H7 (cell line): ENCODE measurements at regions not wholly inside any gene's neighbourhood (a gene's known extent, or its start where the extent isn't known, plus 50 kb on each side); places are given as distances from the start of the nearest gene placed in this dataset.

Experiments
- DNase-seq: peaks from one replicate; pipeline ENCODE4 v3.0.0; 2012
- H3K27me3 ChIP-seq: 2 replicates; pipeline ENCODE4 v1.6.0; 2011; ENCODE audit warnings: mild to moderate bottlenecking, low read length; ENCODE audit not compliant: control insufficient read depth, insufficient read depth
- H3K36me3 ChIP-seq: replicated peaks from 2 replicates; pipeline ENCODE4 v1.5.1; 2011; ENCODE audit warnings: low read length; ENCODE audit not compliant: control insufficient read depth, insufficient read depth
- H3K4me3 ChIP-seq: 2 replicates; pipeline ENCODE4 v1.5.1; 2011; ENCODE audit warnings: low read depth, mild to moderate bottlenecking, control low read depth, low read length, moderate library complexity; ENCODE audit not compliant: insufficient read depth

- Histone ChIP-seq H3K4me3 (no peak overlapping the region), H3K27me3 (no peaks in the 10 kb centered on the region), H3K36me3 (no peaks in the 10 kb centered on the region)
- no peak for DNase-seq
These were observed 383.2 kb downstream of the UQCRFS1 start for GRCh38 chr19:28829762-28830161.

DNA sequence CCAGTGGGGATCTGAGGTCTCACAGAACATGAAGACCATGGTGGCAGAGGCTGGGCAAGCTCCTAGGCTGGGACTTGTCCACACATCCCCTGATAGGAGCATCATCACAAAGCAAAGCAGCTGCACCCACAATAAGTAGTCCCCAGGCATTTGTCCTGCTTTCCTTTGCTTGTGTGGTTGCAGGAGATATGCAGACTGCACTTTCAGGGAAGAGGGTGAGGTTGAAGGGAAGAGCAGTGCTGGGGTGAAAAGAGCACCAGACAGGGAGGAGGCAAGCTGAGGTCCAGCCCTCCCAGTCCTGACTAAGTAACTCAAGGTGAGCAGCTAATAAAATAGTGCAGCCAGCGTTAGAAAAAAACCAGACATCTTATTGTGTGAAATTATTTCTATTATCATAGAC is 383.6 kb downstream of the UQCRFS1 start:
- no peak for DNase-seq
- no peak overlapping the region for H3K4me3 ChIP-seq
- no peaks in the 10 kb centered on the region for H3K36me3 ChIP-seq
- H3K27me3 ChIP-seq = no peaks in the 10 kb centered on the region

DNA sequence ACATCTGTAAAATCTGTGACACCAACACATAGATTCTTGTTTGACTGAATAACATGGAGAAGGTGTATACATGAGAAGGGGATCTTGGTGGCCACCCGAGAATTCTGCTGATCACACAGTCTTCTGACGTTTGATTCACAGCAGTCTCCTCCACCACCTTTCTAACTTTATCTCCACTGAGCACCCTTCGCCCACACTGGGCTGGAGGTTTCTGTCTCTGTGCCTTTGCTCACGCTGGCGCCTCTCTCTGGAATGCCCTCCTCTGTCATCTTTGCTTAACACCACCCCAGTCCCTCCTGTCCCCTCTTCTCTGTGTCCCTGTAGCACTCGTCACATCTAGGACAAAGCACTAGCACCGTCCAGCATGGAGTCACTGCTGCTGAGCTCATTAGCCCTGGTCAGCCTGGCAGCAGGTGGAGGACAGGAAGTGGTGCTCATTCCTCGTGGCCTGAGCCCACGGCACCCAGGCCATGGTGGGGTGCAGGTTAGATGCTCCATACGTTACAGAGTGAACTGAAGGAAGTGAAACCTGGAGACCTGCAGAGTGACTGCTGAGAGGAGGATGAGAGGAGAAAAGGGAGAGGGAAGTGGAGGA is 384.6 kb downstream of the UQCRFS1 start:
- no peak for DNase-seq
- Histone ChIP-seq H3K27me3 (no peaks in the 10 kb centered on the region), H3K4me3 (no peak overlapping the region), H3K36me3 (no peaks in the 10 kb centered on the region)

DNA sequence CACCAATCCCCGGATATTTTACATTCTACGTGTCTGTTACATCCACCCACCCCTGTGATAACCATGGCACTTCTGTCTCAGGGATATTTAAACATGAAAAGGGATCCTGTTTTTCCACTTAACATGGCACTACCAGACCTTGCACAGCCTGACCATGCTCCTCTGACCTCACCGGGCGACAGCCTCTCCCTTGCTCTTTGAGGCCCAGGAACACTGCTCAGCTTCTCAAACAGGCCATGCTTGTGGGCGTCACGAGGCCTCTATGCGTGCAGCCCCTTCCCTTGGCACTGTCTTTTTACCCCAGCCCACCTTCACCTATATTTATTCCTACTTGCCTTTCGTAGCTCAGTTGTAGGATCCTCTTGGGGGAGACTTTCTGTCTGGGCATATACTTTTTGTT is 385.6 kb downstream of the UQCRFS1 start:
- Histone ChIP-seq H3K36me3 (no peaks in the 10 kb centered on the region), H3K27me3 (no peaks in the 10 kb centered on the region), H3K4me3 (no peak overlapping the region)
- DNase-seq = no peak

DNA sequence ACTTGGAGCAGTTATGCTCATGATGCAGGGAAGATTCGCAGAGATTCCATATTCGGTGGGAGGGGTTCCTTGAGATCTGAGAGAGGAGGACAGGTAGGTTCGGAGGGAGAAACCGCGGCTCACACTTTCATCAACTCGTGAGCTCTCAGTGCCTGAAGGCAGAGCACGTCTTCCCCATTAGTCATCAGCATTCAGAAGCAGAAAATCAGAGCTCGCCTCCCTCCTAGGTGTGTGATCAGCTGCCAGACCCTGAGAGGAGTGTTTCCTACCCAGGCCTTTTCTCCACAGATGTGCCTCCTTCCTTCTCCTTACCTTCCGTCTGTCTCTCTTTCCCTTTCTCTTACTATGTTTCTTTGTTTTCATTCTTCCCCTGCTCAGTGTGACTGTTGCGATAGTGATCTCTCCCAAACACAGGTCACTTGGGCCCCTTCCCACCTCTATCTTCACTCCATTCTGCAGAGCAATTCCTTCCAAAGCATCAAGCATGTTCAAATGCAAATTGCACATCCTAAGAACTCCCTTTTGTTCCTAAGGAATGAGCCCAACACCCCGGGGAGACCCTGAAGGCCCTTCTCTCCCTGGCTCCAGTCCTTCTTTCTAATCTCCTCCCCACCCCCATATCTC is 389.5 kb downstream of the UQCRFS1 start:
- no peaks in the 10 kb centered on the region for H3K36me3 ChIP-seq
- peak; percentile 41 for DNase-seq
- no peaks in the 10 kb centered on the region; the same call in 1 of the 2 replicates for H3K27me3 ChIP-seq
- H3K4me3 ChIP-seq = no peak overlapping the region

DNA sequence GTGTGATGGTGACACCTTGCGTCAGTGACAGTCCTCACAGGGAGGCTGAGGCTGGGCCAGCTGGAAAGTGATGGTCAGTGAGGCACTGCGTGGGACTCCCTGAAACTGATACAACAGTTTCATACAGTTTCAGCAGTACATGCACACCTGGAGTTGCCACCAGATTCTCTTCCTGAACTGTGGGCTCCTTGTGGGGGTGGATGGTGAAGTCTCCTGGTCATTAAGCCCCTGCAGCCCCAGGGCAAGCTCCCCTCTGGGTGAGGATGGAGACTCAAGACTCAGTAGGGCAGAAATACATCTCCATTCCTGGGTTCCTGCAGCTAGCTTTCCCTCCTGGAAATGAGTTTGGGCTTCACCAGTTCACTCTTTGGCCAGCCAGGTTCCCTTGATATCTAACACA is 392.7 kb downstream of the UQCRFS1 start:
- H3K27me3 ChIP-seq = no peaks in the 10 kb centered on the region; the same call in 1 of the 2 replicates
- H3K4me3 ChIP-seq = no peak overlapping the region
- no peak for DNase-seq
- H3K36me3 ChIP-seq = no peaks in the 10 kb centered on the region

DNA sequence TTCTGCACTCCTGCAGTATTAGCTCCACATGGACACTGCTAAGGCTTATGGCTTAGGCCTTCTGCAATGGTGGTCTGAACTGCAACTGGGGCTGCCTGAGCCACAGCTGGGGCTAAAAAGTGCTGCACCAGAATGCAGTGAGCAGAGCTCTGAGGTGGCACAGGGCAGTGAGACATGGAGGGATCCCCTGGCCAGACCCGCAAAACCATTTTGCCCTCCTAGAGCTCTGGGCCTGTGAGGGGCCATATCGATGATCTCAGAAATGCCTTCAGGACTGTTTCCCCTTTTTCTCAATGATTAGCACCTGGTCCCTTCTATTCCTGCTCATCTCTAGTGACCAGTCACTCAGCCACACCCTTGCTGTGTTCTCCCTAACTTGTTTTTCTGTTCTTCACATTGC is 397.7 kb downstream of the UQCRFS1 start:
- Histone ChIP-seq H3K27me3 (no peaks in the 10 kb centered on the region; the same call in 1 of the 2 replicates), H3K36me3 (no peaks in the 10 kb centered on the region), H3K4me3 (no peak overlapping the region)
- DNase-seq = no peak

- DNase-seq = no peak
- Histone ChIP-seq H3K27me3 (peaks cover 19% of the 10 kb centered on the region), H3K4me3 (peak overlapping the region; percentile 61), H3K36me3 (no peaks in the 10 kb centered on the region)
These were observed 418.6 kb downstream of the UQCRFS1 start for GRCh38 chr19:28794301-28794700.

GRCh38 chr19:28793391-28794168 is 419.4 kb downstream of the UQCRFS1 start:
- peak overlapping the region; percentile 61 for H3K4me3 ChIP-seq
- peak; percentile 56 for DNase-seq
- H3K36me3 ChIP-seq = no peaks in the 10 kb centered on the region
- peaks cover 19% of the 10 kb centered on the region for H3K27me3 ChIP-seq

DNA sequence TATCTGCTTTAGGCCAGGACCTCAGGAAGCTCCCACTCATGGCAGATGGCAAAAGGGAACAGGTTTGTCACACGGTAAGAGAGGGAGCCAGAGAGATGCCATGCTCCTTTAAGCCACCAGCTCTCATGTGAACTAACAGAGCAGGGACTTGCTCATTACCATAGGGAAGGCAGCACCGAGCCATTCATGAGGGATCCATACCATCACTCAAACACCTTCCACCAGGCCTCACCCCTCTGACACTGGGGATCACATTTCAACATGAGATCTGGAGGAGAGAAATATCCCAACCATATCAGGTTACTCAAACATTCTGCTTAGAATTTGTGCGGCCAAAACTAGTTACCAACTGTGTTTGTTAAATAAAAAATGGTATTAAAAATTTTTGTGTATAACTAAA is 427.0 kb downstream of the UQCRFS1 start:
- no peaks in the 10 kb centered on the region for H3K27me3 ChIP-seq
- no peak overlapping the region for H3K4me3 ChIP-seq
- DNase-seq = peak; percentile 14
- H3K36me3 ChIP-seq = no peaks in the 10 kb centered on the region

DNA sequence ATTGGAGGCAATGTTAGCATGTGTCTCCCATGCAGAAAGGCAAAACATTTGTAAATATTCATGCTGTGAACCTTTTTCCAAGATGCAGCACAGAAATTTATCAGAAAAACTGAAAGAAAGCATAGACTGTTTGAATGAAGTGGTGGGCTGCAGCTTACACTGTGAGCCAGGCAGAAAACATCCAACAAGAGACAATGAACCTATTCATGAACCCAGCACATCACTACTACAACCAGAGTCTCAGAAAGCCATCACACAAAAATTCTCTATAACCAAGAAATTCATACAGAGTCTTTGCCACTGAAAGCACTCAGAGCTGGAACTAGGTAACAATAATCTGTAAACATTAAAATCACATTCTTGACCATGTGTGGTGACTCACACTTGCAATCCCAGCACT is 448.9 kb downstream of the UQCRFS1 start:
- Histone ChIP-seq H3K36me3 (no peaks in the 10 kb centered on the region), H3K27me3 (no peaks in the 10 kb centered on the region), H3K4me3 (no peak overlapping the region)
- no peak for DNase-seq

DNA sequence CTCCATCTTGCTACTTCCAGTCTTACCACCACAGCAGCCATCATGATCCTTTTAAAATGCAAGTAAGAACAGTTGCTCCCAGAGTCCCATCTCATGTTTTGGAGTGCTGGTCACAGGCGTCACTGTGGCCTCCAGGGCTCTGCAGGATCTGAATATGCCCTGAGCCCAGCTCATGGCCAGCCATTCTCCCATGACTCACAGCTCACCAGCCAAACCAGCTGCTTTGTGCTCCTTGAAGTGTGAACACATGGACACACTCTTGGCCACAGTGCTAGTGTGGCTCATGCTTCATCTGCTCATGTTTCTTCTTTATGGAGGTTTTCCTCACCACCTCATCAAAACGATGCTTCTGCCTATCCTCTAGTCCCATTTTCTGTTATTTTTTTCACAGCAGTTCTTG is 466.5 kb downstream of the UQCRFS1 start:
- Histone ChIP-seq H3K27me3 (no peaks in the 10 kb centered on the region), H3K4me3 (no peak overlapping the region), H3K36me3 (no peaks in the 10 kb centered on the region)
- DNase-seq = no peak

GRCh38 chr19:28744943-28745342 is 468.0 kb downstream of the UQCRFS1 start:
- H3K27me3 ChIP-seq = no peaks in the 10 kb centered on the region
- no peak overlapping the region for H3K4me3 ChIP-seq
- H3K36me3 ChIP-seq = no peaks in the 10 kb centered on the region
- DNase-seq = no peak

GRCh38 chr19:28744014-28744413 is 468.9 kb downstream of the UQCRFS1 start:
- H3K4me3 ChIP-seq = no peak overlapping the region
- no peaks in the 10 kb centered on the region for H3K27me3 ChIP-seq
- H3K36me3 ChIP-seq = no peaks in the 10 kb centered on the region
- DNase-seq = no peak
